Stomach (tissue), 8 donors: ENCODE measurements at regions not wholly inside any gene's neighbourhood (a gene's known extent, or its start where the extent isn't known, plus 50 kb on each side); places are given as distances from the start of the nearest gene placed in this dataset.

Experiments used
- DNase-seq, 2 donors: peaks; one replicate each; pipeline versions ENCODE4 v3.0.0 to v3.0.0-alpha.2; 2013 to 2019
- H3K27ac ChIP-seq, 5 donors: fragments of 200-600 bp in 4 of 5; sonication (generic) in 4 of 5; one replicate each; pipeline ENCODE4 v1.5.1; 2013 to 2019; ENCODE audit warnings: mild to moderate bottlenecking in 1 of 5, moderate library complexity in 1 of 5
- H3K27me3 ChIP-seq, 3 donors: fragments of 200-600 bp; sonication (generic); one replicate each; pipeline ENCODE4 v1.5.1; 2017 to 2019; ENCODE audit warnings: mixed run types in 1 of 3
- H3K36me3 ChIP-seq, 4 donors: fragments of 200-600 bp; sonication (generic); 1 replicate in 3 of 4; 2 replicates in 1 of 4; pipeline ENCODE4 v1.5.1; 2016 to 2019
- H3K4me1 ChIP-seq, 4 donors: fragments of 200-600 bp; sonication (generic); one replicate each; pipeline ENCODE4 v1.5.1; 2016 to 2019
- H3K4me3 ChIP-seq, 4 donors: fragments of 200-600 bp; sonication (generic) in 3 of 4; one replicate each; pipeline ENCODE4 v1.5.1; 2016 to 2019; ENCODE audit warnings: mild to moderate bottlenecking in 1 of 4
- H3K9me3 ChIP-seq, 4 donors: fragments of 200-600 bp; sonication (generic); one replicate each; pipeline ENCODE4 v1.5.1; 2016 to 2019
- EP300 ChIP-seq: sonication (generic); formaldehyde crosslinking; IDR thresholded peaks from one replicate; pipeline ENCODE4 v1.6.1; 2017; ENCODE audit warnings: antibody characterized with exemption
- POLR2A ChIP-seq, 4 donors: fragments of 450-650 bp; IDR thresholded peaks; one replicate each; pipeline ENCODE4 v1.6.1; 2016; ENCODE audit warnings: antibody characterized with exemption in 4 of 4, control low read depth in 2 of 4, mild to moderate bottlenecking in 1 of 4, moderate library complexity in 1 of 4
- POLR2AphosphoS5 ChIP-seq, 3 donors: sonication (generic); formaldehyde crosslinking; IDR thresholded peaks; one replicate each; pipeline ENCODE4 v1.6.1; 2016; ENCODE audit warnings: antibody characterized with exemption in 3 of 3
- WGBS, 5 donors: extraction: QIAGEN DNeasy Blood & Tissue Kit in 3 of 5; methylation state at CpG; one replicate each; pipeline versions ENCODE4 v1.1.5 to v1.1.7; 2013 to 2018; 5-methylcytosine and 5-hydroxymethylcytosine counted together
- intact Hi-C: fragments of 100-400 bp; cut with DNase I; formaldehyde crosslinking; loops from one replicate; pipeline ENCODE4 v1.15.1; 2023; ENCODE audit warnings: low total_unique reads
- TF ChIP-seq, protein P1 (sequence below), 7 experiments: fragments of 450-650 bp in 4 of 7; fragments of 200-600 bp in 3 of 7; sonication (generic) in 3 of 7; IDR thresholded peaks; one replicate each; pipeline ENCODE4 v1.5.1; 2016 to 2019; ENCODE audit warnings: antibody characterized with exemption in 7 of 7, control low read depth in 2 of 7, mild to moderate bottlenecking in 1 of 7
- donor health status: healthy with polysubstance abuse.
- donor health status: Bipolar disorder and iron deficiency.
- donor health status: healthy.

DNA sequence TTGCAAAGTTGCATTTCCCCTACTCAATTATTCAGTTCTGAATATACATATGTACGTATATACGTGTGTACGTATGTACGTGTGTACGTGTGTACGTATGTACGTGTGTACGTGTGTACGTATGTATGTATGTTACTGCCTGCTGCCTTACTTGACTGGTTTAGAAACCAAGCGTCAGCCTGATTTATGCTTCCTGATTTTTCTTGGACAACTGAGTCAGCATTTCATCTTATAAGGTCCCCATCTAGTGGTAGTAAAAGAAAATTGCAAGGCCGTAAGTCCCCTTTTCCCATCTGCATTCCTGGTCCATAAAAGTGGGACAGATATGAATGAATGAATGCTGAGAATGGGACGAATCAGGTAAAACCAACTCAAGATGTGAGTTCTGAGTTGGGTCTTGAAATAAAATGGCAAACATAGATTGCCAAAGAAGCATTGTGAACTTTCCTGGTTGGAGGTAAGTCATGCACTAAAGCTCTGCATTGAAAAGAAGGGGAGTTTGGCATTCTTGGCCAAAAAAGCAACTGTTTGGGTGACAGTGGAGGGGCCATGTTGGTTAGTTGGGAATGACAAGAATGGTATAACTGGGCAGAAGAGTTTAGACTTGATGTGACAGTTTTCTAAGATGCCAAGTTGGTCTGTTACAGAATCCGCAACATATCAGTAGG, 76.4 kb upstream of the DNAH14 start:
- H3K27me3 ChIP-seq = no peaks in the 10 kb centered on the region
- no peak for TF ChIP-seq POLR2AphosphoS5 (IDR thresholded peaks at IDR 0.05)
- TF ChIP-seq POLR2A (IDR thresholded peaks at IDR 0.05) = no peak
- TF ChIP-seq, protein P1, sequence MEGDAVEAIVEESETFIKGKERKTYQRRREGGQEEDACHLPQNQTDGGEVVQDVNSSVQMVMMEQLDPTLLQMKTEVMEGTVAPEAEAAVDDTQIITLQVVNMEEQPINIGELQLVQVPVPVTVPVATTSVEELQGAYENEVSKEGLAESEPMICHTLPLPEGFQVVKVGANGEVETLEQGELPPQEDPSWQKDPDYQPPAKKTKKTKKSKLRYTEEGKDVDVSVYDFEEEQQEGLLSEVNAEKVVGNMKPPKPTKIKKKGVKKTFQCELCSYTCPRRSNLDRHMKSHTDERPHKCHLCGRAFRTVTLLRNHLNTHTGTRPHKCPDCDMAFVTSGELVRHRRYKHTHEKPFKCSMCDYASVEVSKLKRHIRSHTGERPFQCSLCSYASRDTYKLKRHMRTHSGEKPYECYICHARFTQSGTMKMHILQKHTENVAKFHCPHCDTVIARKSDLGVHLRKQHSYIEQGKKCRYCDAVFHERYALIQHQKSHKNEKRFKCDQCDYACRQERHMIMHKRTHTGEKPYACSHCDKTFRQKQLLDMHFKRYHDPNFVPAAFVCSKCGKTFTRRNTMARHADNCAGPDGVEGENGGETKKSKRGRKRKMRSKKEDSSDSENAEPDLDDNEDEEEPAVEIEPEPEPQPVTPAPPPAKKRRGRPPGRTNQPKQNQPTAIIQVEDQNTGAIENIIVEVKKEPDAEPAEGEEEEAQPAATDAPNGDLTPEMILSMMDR (IDR thresholded peaks at IDR 0.05) = peak in 5 of 7 experiments; percentile 39 to 73 (median 61)
- no peak for TF ChIP-seq EP300
- DNase-seq = peak in 1 of 2 donors; percentile 68
- intact Hi-C loops = loop anchor here (10.0 kb wide), 2 partner anchors 208 to 338 kb away; no protein-coding TSS in a partner anchor
- no peaks in the 10 kb centered on the region for H3K9me3 ChIP-seq
- H3K27ac ChIP-seq = no peak overlapping the region
- H3K4me1 ChIP-seq = no peaks in the 10 kb centered on the region
- H3K36me3 ChIP-seq = no peaks in the 10 kb centered on the region
- WGBS, 5 donors = 39 to 50% (median 44%) methylated on average over 13 of the region's 13 CpGs
- H3K4me3 ChIP-seq = no peak overlapping the region

DNA sequence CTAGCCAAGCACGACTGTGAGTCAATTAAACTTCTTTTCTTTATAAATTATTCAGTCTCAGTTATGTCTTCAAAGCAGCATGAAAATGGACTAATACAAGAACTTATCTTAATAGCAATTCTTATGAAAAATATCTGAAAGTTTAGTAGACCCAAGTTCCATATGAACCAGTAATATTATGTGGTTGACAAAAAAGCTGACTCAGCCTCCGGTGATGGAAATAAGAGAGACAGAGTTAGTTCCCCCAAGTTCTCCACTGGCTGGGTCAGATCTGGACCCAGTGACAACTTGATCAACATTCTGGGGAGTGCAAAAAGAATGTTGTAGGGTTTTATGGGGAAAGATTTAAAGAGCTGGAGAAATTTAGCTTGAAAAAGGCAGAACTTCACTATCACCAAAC, 72.5 kb upstream of the DNAH14 start:
- no peak for TF ChIP-seq POLR2AphosphoS5 (IDR thresholded peaks at IDR 0.05)
- TF ChIP-seq POLR2A (IDR thresholded peaks at IDR 0.05) = no peak
- TF ChIP-seq, protein P1 (IDR thresholded peaks at IDR 0.05) = no peak
- no peak for TF ChIP-seq EP300
- WGBS, 5 donors = 64 to 93% (median 91%) methylated on average over 2 of the region's 2 CpGs
- no peak for DNase-seq
- Histone ChIP-seq H3K27me3 (no peaks in the 10 kb centered on the region), H3K4me3 (no peak overlapping the region), H3K9me3 (no peaks in the 10 kb centered on the region), H3K27ac (no peak overlapping the region), H3K4me1 (no peaks in the 10 kb centered on the region), H3K36me3 (no peaks in the 10 kb centered on the region)
- intact Hi-C loops = loop anchor here (10.0 kb wide), 2 partner anchors 212 to 342 kb away; no protein-coding TSS in a partner anchor

DNA sequence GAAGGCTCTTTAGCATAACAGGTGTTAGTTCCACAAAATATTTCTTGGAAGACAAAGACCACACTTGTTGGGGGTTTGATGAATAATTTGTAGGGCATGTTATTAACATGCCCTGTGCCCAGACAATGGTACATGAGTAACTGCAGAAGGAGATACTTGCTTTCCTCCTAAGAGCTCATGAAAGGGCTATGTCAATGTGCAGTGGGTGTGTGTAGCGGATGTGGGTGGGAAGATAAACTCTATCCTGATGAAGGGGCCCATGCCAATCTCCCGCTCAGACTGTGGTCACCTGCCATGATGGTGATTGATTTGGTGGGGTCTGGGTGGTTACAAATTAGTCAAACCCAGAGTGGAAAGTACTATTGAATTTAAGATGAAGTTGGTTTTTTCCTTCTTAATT, 69.8 kb upstream of the DNAH14 start:
- no peak overlapping the region for H3K27ac ChIP-seq
- no peak overlapping the region for H3K4me3 ChIP-seq
- TF ChIP-seq EP300 (no peak), POLR2A (IDR thresholded peaks at IDR 0.05) (no peak)
- TF ChIP-seq, protein P1 (IDR thresholded peaks at IDR 0.05) = no peak
- no peaks in the 10 kb centered on the region for H3K36me3 ChIP-seq
- no peaks in the 10 kb centered on the region for H3K4me1 ChIP-seq
- no peaks in the 10 kb centered on the region for H3K27me3 ChIP-seq
- no peaks in the 10 kb centered on the region for H3K9me3 ChIP-seq
- WGBS, 5 donors = 68 to 90% (median 73%) methylated on average over 2 of the region's 2 CpGs
- intact Hi-C loops = loop anchor here (10.0 kb wide), 2 partner anchors 215 to 345 kb away; no protein-coding TSS in a partner anchor
- no peak for DNase-seq

DNA sequence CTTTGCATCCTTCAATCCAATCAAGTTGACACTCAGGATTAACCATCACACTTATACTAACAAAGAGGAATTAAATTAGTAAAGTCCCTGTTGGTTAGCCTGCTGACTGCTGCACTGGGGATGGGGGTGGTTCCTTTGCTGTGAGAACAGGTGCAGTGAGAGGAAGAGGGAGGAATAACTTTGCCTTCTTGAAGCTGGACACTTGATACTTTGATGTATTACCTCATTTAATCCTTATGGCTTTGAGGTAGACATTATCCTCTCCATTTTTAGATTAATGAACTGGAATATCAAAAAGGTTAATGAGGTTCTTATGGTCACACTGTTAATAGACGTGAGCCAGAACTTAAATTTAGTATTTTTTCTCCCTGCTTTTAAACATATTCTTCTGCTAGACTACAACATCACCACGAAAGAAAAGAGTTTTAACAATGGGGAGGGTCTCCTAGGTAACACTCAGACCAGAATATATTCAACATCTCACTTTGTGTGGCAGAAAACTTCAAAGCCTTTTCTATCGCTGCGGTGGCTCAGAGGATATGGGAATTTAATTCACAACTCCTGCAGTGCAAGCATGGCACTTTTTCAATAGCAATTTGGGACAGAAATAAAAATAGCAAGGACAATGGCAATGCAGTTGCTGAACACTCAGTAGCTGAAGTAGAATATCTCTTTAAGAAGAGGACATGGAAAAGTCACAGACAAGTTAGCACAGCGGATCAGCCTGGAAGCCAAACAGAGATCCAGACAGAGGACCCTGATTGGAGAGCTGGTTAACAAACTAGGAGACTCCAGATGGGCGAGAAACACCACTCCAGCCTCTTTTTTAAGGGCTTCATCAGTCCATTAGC, 68.8 kb upstream of the DNAH14 start:
- 55 to 68% (median 60%) methylated on average over 6 of the region's 6 CpGs for WGBS, 5 donors

More for the DNA sequence above, 68.8 kb upstream of the DNAH14 start:
- no peak for TF ChIP-seq EP300
- TF ChIP-seq POLR2A (IDR thresholded peaks at IDR 0.05) = no peak
- TF ChIP-seq, protein P1 (IDR thresholded peaks at IDR 0.05) = no peak
- TF ChIP-seq POLR2AphosphoS5 (IDR thresholded peaks at IDR 0.05) = no peak
- Histone ChIP-seq H3K4me3 (no peak overlapping the region), H3K4me1 (no peaks in the 10 kb centered on the region), H3K27me3 (no peaks in the 10 kb centered on the region), H3K36me3 (no peaks in the 10 kb centered on the region), H3K9me3 (peaks cover 0 to 8% (median under 1%) of the 10 kb centered on the region in 4 donors), H3K27ac (no peak overlapping the region)
- intact Hi-C loops = no loop called here
- no peak for DNase-seq
